NB4 (cell line): ENCODE measurements at regions not wholly inside any gene's neighbourhood (a gene's known extent, or its start where the extent isn't known, plus 50 kb on each side); places are given as distances from the start of the nearest gene placed in this dataset.

Experiments
- MYC ChIP-seq: IDR thresholded peaks from 2 replicates; pipeline ENCODE4 v1.6.1; 2011; ENCODE audit warnings: low read depth, low read length
- POLR2A ChIP-seq: IDR thresholded peaks from 2 replicates; pipeline ENCODE4 v1.6.1; 2011; ENCODE audit warnings: mild to moderate bottlenecking; ENCODE audit not compliant: insufficient read length; ENCODE audit errors: extremely low read depth
- TF ChIP-seq, protein P1 (sequence below): IDR thresholded peaks from one replicate; pipeline ENCODE4 v1.5.1; 2012; ENCODE audit warnings: low read depth, low read length
- TF ChIP-seq, protein P2 (sequence below): IDR thresholded peaks from 2 replicates; pipeline ENCODE4 v1.6.1; 2011; ENCODE audit warnings: low read depth, low read length

DNA sequence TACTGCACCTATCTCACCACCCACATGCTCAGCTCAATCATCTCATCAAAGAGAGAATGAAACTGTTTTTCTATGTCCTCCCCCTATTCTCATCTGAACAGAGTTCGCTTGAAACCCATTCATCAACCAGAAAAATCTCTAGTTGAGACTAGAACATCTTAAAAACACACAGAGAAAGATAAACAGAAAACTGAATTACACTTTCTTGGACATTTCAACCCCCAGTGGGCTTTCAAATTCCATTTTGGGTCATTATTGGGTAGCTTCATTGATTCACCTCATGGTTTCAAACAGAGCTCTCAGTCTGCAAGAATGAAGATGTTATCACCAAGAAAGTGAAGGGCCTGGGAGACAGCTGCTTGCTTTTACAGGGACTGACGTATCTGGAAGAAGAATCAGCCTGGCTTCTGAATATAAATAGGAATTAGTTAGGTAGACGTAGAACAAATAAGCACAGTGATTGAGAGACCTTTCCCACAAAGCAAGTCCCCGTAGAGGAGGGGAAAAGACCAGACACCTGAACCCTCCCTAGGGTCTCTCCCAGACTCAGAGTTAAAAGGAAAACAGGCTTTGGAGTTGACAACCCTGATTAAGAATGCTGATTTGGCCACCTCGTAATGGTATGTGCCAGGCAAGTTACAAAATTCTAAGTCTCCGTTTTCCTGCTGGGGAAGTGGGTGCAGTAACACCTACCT is 155.7 kb downstream of the BBOX1 start:
- TF ChIP-seq, protein P1, sequence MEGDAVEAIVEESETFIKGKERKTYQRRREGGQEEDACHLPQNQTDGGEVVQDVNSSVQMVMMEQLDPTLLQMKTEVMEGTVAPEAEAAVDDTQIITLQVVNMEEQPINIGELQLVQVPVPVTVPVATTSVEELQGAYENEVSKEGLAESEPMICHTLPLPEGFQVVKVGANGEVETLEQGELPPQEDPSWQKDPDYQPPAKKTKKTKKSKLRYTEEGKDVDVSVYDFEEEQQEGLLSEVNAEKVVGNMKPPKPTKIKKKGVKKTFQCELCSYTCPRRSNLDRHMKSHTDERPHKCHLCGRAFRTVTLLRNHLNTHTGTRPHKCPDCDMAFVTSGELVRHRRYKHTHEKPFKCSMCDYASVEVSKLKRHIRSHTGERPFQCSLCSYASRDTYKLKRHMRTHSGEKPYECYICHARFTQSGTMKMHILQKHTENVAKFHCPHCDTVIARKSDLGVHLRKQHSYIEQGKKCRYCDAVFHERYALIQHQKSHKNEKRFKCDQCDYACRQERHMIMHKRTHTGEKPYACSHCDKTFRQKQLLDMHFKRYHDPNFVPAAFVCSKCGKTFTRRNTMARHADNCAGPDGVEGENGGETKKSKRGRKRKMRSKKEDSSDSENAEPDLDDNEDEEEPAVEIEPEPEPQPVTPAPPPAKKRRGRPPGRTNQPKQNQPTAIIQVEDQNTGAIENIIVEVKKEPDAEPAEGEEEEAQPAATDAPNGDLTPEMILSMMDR, result no peak
- no peak for TF ChIP-seq POLR2A
- TF ChIP-seq, protein P2, sequence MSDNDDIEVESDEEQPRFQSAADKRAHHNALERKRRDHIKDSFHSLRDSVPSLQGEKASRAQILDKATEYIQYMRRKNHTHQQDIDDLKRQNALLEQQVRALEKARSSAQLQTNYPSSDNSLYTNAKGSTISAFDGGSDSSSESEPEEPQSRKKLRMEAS, result no peak
- TF ChIP-seq MYC, result no peak
